Loucy (cell line): ENCODE measurements at regions not wholly inside any gene's neighbourhood (a gene's known extent, or its start where the extent isn't known, plus 50 kb on each side); places are given as distances from the start of the nearest gene placed in this dataset.

Source experiments
- H2AFZ ChIP-seq: fragments of 200-600 bp; sonication (generic); 2 replicates; pipeline ENCODE4 v1.6.0; 2016; ENCODE audit warnings: antibody characterized with exemption, mild to moderate bottlenecking, low read length, moderate library complexity
- H3F3A ChIP-seq: fragments of 200-600 bp; 2 replicates; pipeline ENCODE4 v1.6.0; 2016; ENCODE audit warnings: antibody characterized with exemption, low read depth, mild to moderate bottlenecking
- H3K27me3 ChIP-seq: fragments of 200-600 bp; sonication (generic); 2 replicates; pipeline ENCODE4 v1.6.1; 2014; ENCODE audit warnings: low read length, mild to moderate bottlenecking; ENCODE audit not compliant: insufficient read depth, poor library complexity, severe bottlenecking
- H3K36me3 ChIP-seq: fragments of 200-600 bp; sonication (generic); 2 replicates; pipeline ENCODE4 v1.6.1; 2016; ENCODE audit warnings: low read length; ENCODE audit not compliant: insufficient read depth
- H3K4me1 ChIP-seq: fragments of 200-600 bp; sonication (generic); 2 replicates; pipeline ENCODE4 v1.5.1; 2014; ENCODE audit warnings: low read length, mild to moderate bottlenecking; ENCODE audit not compliant: insufficient read depth, poor library complexity, severe bottlenecking
- H3K4me2 ChIP-seq: fragments of 200-600 bp; sonication (generic); 2 replicates; pipeline ENCODE4 v1.6.0; 2014; ENCODE audit warnings: antibody characterized with exemption, low read length, low read depth, mild to moderate bottlenecking; ENCODE audit not compliant: poor library complexity, severe bottlenecking
- H3K4me3 ChIP-seq: fragments of 200-600 bp; sonication (generic); 2 replicates; pipeline ENCODE4 v1.5.1; 2014; ENCODE audit warnings: low read length, mild to moderate bottlenecking, mixed read lengths; ENCODE audit not compliant: poor library complexity, severe bottlenecking
- H3K79me2 ChIP-seq: fragments of 200-600 bp; sonication (generic); 2 replicates; pipeline ENCODE4 v1.6.1; 2014; ENCODE audit warnings: low read length; ENCODE audit not compliant: insufficient read depth
- H3K9ac ChIP-seq: fragments of 200-600 bp; sonication (generic); 2 replicates; pipeline ENCODE4 v1.6.0; 2014; ENCODE audit warnings: mild to moderate bottlenecking, low read depth, low read length, moderate library complexity; ENCODE audit not compliant: poor library complexity, severe bottlenecking
- H3K9me2 ChIP-seq: fragments of 200-600 bp; sonication (generic); replicated peaks from 2 replicates; pipeline ENCODE4 v1.6.1; 2016; ENCODE audit warnings: low read depth, low read length, mixed read lengths
- H3K9me3 ChIP-seq: fragments of 200-600 bp; sonication (generic); 2 replicates; pipeline ENCODE4 v1.6.1; 2014; ENCODE audit warnings: mild to moderate bottlenecking, antibody characterized with exemption, low read length, low read depth; ENCODE audit not compliant: insufficient read depth
- H4K20me1 ChIP-seq: fragments of 200-600 bp; sonication (generic); 2 replicates; pipeline ENCODE4 v1.6.0; 2014; ENCODE audit warnings: antibody characterized with exemption, low read length, mild to moderate bottlenecking; ENCODE audit not compliant: insufficient read depth, poor library complexity, severe bottlenecking
- CTCF ChIP-seq: fragments of 200-600 bp; sonication (generic); conservative IDR thresholded peaks from 2 replicates; pipeline ENCODE4 v1.5.1; 2014; ENCODE audit warnings: mild to moderate bottlenecking, antibody characterized with exemption, low read length
- EZH2phosphoT487 ChIP-seq: fragments of 200-600 bp; IDR thresholded peaks from 2 replicates; pipeline ENCODE4 v1.6.1; 2018; ENCODE audit warnings: antibody characterized with exemption, mild to moderate bottlenecking, moderate library complexity, borderline replicate concordance

- no peak for TF ChIP-seq CTCF
- TF ChIP-seq EZH2phosphoT487: no peak
- no peaks in the 10 kb centered on the region for H3F3A ChIP-seq
Measured at GRCh38 chr1:25161981-25162380, 70.3 kb downstream of the SYF2 start.

GRCh38 chr1:25157846-25158245 lies 74.5 kb downstream of the SYF2 start:
- H3K9me3 ChIP-seq: no peaks in the 10 kb centered on the region
- H3K9ac ChIP-seq: no peak overlapping the region
- no peak for TF ChIP-seq EZH2phosphoT487
- TF ChIP-seq CTCF: no peak
- H2AFZ ChIP-seq: no peak overlapping the region
- no peaks in the 10 kb centered on the region for H3K9me2 ChIP-seq
- no peak overlapping the region for H3K4me3 ChIP-seq
- H3K79me2 ChIP-seq: no peaks in the 10 kb centered on the region
- H3F3A ChIP-seq: no peaks in the 10 kb centered on the region
- no peaks in the 10 kb centered on the region for H3K36me3 ChIP-seq
- no peaks in the 10 kb centered on the region for H3K4me1 ChIP-seq
- no peaks in the 10 kb centered on the region for H4K20me1 ChIP-seq
- H3K27me3 ChIP-seq: peaks cover 10% of the 10 kb centered on the region
- H3K4me2 ChIP-seq: no peak overlapping the region

More at GRCh38 chr1:25161981-25162380, 70.3 kb downstream of the SYF2 start:
- Histone ChIP-seq H3K79me2 (no peaks in the 10 kb centered on the region), H2AFZ (no peak overlapping the region), H3K4me2 (no peak overlapping the region), H4K20me1 (no peaks in the 10 kb centered on the region), H3K27me3 (peaks cover 3% of the 10 kb centered on the region), H3K9me3 (no peaks in the 10 kb centered on the region), H3K9me2 (no peaks in the 10 kb centered on the region), H3K4me1 (no peaks in the 10 kb centered on the region), H3K9ac (no peak overlapping the region), H3K36me3 (no peaks in the 10 kb centered on the region), H3K4me3 (no peak overlapping the region)

- peaks cover 7% of the 10 kb centered on the region for H3K27me3 ChIP-seq
- no peak overlapping the region for H3K4me2 ChIP-seq
Measured at GRCh38 chr1:25150985-25151495, 81.3 kb downstream of the SYF2 start.

More at GRCh38 chr1:25150985-25151495, 81.3 kb downstream of the SYF2 start:
- H3K36me3 ChIP-seq: no peaks in the 10 kb centered on the region
- no peaks in the 10 kb centered on the region for H3F3A ChIP-seq
- H3K9me3 ChIP-seq: no peaks in the 10 kb centered on the region
- no peak overlapping the region for H3K4me3 ChIP-seq
- H2AFZ ChIP-seq: no peak overlapping the region
- TF ChIP-seq EZH2phosphoT487 (no peak), CTCF (no peak)
- no peak overlapping the region for H3K9ac ChIP-seq
- no peaks in the 10 kb centered on the region for H4K20me1 ChIP-seq
- no peaks in the 10 kb centered on the region for H3K9me2 ChIP-seq
- peaks cover 8% of the 10 kb centered on the region for H3K4me1 ChIP-seq
- H3K79me2 ChIP-seq: no peaks in the 10 kb centered on the region
